Hepatocyte (in vitro differentiated cells): ENCODE measurements at regions not wholly inside any gene's neighbourhood (a gene's known extent, or its start where the extent isn't known, plus 50 kb on each side); places are given as distances from the start of the nearest gene placed in this dataset.

ENCODE experiments used
- DNase-seq: peaks from one replicate; pipeline ENCODE4 v3.0.0-alpha.2; 2016; ENCODE audit warnings: low spot score
- H2AFZ ChIP-seq: fragments of 200-600 bp; sonication (generic); 2 replicates; pipeline ENCODE4 v1.6.0; 2016; ENCODE audit warnings: antibody characterized with exemption, mild to moderate bottlenecking
- H3K27ac ChIP-seq: fragments of 200-600 bp; sonication (generic); 2 replicates; pipeline ENCODE4 v1.5.1; 2016; ENCODE audit warnings: mild to moderate bottlenecking
- H3K27me3 ChIP-seq: fragments of 200-600 bp; sonication (generic); 2 replicates; pipeline ENCODE4 v1.6.1; 2016
- H3K36me3 ChIP-seq: fragments of 200-600 bp; sonication (generic); replicated peaks from 2 replicates; pipeline ENCODE4 v1.5.1; 2016; ENCODE audit warnings: low read depth; ENCODE audit not compliant: insufficient read depth
- H3K4me1 ChIP-seq: fragments of 200-600 bp; sonication (generic); 2 replicates; pipeline ENCODE4 v1.5.1; 2016; ENCODE audit warnings: mild to moderate bottlenecking, moderate library complexity; ENCODE audit not compliant: insufficient read depth
- H3K4me2 ChIP-seq: fragments of 200-600 bp; sonication (generic); 2 replicates; pipeline ENCODE4 v1.6.0; 2016
- H3K4me3 ChIP-seq: fragments of 200-600 bp; sonication (generic); 2 replicates; pipeline ENCODE4 v1.5.1; 2016; ENCODE audit warnings: mild to moderate bottlenecking
- H3K79me2 ChIP-seq: fragments of 200-600 bp; sonication (generic); 2 replicates; pipeline ENCODE4 v1.6.0; 2017; ENCODE audit warnings: mild to moderate bottlenecking
- H3K9me2 ChIP-seq: fragments of 200-600 bp; sonication (generic); replicated peaks from 2 replicates; pipeline ENCODE4 v1.6.0; 2017; ENCODE audit warnings: mild to moderate bottlenecking; ENCODE audit not compliant: insufficient read depth
- H3K9me3 ChIP-seq: fragments of 200-600 bp; sonication (generic); 2 replicates; pipeline ENCODE4 v1.5.1; 2016; ENCODE audit warnings: low read depth, mild to moderate bottlenecking
- H4K20me1 ChIP-seq: fragments of 200-600 bp; sonication (generic); 2 replicates; pipeline ENCODE4 v1.6.0; 2016; ENCODE audit warnings: mild to moderate bottlenecking; ENCODE audit not compliant: insufficient read depth, poor library complexity, severe bottlenecking
- CTCF ChIP-seq: fragments of 200-600 bp; sonication (generic); IDR thresholded peaks from 2 replicates; pipeline ENCODE4 v1.5.1; 2016; ENCODE audit warnings: antibody characterized with exemption, mild to moderate bottlenecking; ENCODE audit not compliant: poor library complexity
- EZH2 ChIP-seq: fragments of 200-600 bp; sonication (generic); IDR thresholded peaks from 2 replicates; pipeline ENCODE4 v1.6.1; 2016; ENCODE audit warnings: antibody characterized with exemption, mild to moderate bottlenecking, borderline replicate concordance
- EZH2phosphoT487 ChIP-seq: fragments of 200-600 bp; sonication (generic); IDR thresholded peaks from one replicate; pipeline ENCODE4 v1.6.1; 2018; ENCODE audit warnings: antibody characterized with exemption, mild to moderate bottlenecking, low read depth, moderate library complexity; ENCODE audit not compliant: unreplicated experiment, severe bottlenecking
- WGBS: methylation state at CpG from one replicate; pipeline ENCODE4 v1.1.6; 2016; ENCODE audit warnings: low lambda C conversion rate; ENCODE audit errors: missing lambda C conversion rate; 5-methylcytosine and 5-hydroxymethylcytosine counted together

- WGBS = 76% methylated on average over 4 of the region's 5 CpGs
These were observed 296.7 kb downstream of the ASMT start for GRCh38 chrX:1911401-1912128.

GRCh38 chrX:1912193-1912592, 297.3 kb downstream of the ASMT start:
- Histone ChIP-seq H4K20me1 (no peaks in the 10 kb centered on the region), H3K27ac (no peak overlapping the region), H3K4me1 (no peaks in the 10 kb centered on the region), H2AFZ (no peak overlapping the region), H3K4me3 (no peak overlapping the region), H3K9me2 (no peaks in the 10 kb centered on the region), H3K9me3 (no peaks in the 10 kb centered on the region), H3K79me2 (no peaks in the 10 kb centered on the region), H3K4me2 (no peak overlapping the region), H3K36me3 (no peaks in the 10 kb centered on the region), H3K27me3 (no peaks in the 10 kb centered on the region)
- DNase-seq = no peak
- 90% methylated on average over 10 of the region's 10 CpGs for WGBS
- TF ChIP-seq EZH2phosphoT487 (no peak), EZH2 (no peak), CTCF (no peak)

More at GRCh38 chrX:1911401-1912128, 296.7 kb downstream of the ASMT start:
- no peaks in the 10 kb centered on the region for H3K27me3 ChIP-seq
- H3K4me2 ChIP-seq = no peak overlapping the region
- TF ChIP-seq CTCF (no peak), EZH2phosphoT487 (no peak), EZH2 (no peak)
- H4K20me1 ChIP-seq = no peaks in the 10 kb centered on the region
- H3K79me2 ChIP-seq = no peaks in the 10 kb centered on the region
- H3K9me2 ChIP-seq = no peaks in the 10 kb centered on the region
- H3K36me3 ChIP-seq = no peaks in the 10 kb centered on the region
- DNase-seq = no peak
- H3K9me3 ChIP-seq = no peaks in the 10 kb centered on the region
- H3K4me3 ChIP-seq = no peak overlapping the region
- H3K27ac ChIP-seq = no peak overlapping the region
- H3K4me1 ChIP-seq = no peaks in the 10 kb centered on the region
- H2AFZ ChIP-seq = no peak overlapping the region

- Histone ChIP-seq H3K4me3 (no peak overlapping the region), H3K36me3 (no peaks in the 10 kb centered on the region), H3K9me2 (no peaks in the 10 kb centered on the region), H3K9me3 (no peaks in the 10 kb centered on the region), H3K27ac (no peak overlapping the region), H2AFZ (no peak overlapping the region), H3K27me3 (no peaks in the 10 kb centered on the region), H3K4me2 (no peak overlapping the region), H4K20me1 (no peaks in the 10 kb centered on the region), H3K79me2 (no peaks in the 10 kb centered on the region), H3K4me1 (no peaks in the 10 kb centered on the region)
- WGBS = 83% methylated on average over 23 of the region's 23 CpGs
- DNase-seq = no peak
- TF ChIP-seq EZH2 = no peak
- no peak for TF ChIP-seq EZH2phosphoT487
- no peak for TF ChIP-seq CTCF
These were observed 299.9 kb downstream of the ASMT start for GRCh38 chrX:1914606-1915365.
